ENCODE measurements at regions not wholly inside any gene's neighbourhood (a gene's known extent, or its start where the extent isn't known, plus 50 kb on each side); places are given as distances from the start of the nearest gene placed in this dataset.

- no peaks in the 10 kb centered on the region for H3K9me3 Mint-ChIP-seq
Observed at GRCh38 chr6:137311940-137312339, 92.8 kb upstream of the IFNGR1 start.

DNA sequence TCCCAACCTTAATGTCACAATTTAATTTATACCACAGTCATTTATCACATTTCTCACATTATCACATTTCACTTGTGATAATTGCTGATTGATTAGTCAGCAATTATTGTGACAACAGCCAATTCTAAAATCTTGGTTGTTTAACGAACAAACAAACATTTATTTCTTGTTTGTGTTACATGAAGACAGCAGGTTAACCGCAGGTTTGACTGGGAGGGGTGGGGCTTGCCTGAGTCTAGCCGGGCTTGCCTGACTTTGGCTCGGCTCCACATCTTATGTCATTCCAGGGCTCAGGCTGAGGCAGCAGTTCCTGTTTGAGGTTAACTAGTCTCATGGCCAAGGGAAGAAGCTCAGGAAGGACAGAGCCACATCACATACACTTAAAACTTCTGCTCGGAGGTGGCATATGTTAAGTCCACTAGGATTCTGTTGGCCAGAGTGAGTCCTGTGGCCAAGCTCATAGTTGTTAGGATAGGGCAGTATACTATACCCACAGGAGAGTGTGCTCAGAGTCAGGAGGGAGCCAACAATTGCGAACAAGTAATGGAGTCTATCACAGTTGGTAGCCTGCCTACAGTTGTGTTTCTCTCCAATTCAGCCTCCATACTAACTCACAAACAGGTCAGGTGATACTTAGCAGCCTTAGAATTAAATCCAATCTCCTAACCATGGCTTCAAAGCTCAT, 90.0 kb upstream of the IFNGR1 start:
- ChIA-PET CTCF (interaction anchor here (1.2 kb wide), 2 partner anchors 38 to 106 kb away, joined by 3 read pairs; no protein-coding TSS in a partner anchor), POLR2A (no interaction called here)
- peak; percentile 97 for ATAC-seq
- Mint-ChIP-seq H3K4me1 (peaks cover 30% of the 10 kb centered on the region), H3K27ac (peak overlapping the region; percentile 16; the same call in 1 of the 2 replicates), H3K27me3 (ENCODE audit: low read depth) (no peaks in the 10 kb centered on the region; the same call in 1 of the 2 replicates), H3K4me3 (no peak overlapping the region), H3K36me3 (peaks cover 12% of the 10 kb centered on the region; the same call in 1 of the 2 replicates), H3K9me3 (peaks cover 15% of the 10 kb centered on the region)
- DNase-seq (ENCODE audit: low spot score): peak; percentile 33
- TF ChIP-seq PRDM15 (CRISPR knock-in tag; IDR thresholded peaks at IDR 0.05): peak; percentile 46; the same call in 1 of the 2 replicates
- TF ChIP-seq, protein P1, sequence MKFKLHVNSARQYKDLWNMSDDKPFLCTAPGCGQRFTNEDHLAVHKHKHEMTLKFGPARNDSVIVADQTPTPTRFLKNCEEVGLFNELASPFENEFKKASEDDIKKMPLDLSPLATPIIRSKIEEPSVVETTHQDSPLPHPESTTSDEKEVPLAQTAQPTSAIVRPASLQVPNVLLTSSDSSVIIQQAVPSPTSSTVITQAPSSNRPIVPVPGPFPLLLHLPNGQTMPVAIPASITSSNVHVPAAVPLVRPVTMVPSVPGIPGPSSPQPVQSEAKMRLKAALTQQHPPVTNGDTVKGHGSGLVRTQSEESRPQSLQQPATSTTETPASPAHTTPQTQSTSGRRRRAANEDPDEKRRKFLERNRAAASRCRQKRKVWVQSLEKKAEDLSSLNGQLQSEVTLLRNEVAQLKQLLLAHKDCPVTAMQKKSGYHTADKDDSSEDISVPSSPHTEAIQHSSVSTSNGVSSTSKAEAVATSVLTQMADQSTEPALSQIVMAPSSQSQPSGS (CRISPR knock-in tag; IDR thresholded peaks at IDR 0.05; ENCODE audit: borderline replicate concordance, low read depth): no peak

More at GRCh38 chr6:137311940-137312339, 92.8 kb upstream of the IFNGR1 start:
- ATAC-seq: no peak
- Mint-ChIP-seq H3K4me3 (no peak overlapping the region), H3K27me3 (ENCODE audit: low read depth) (no peaks in the 10 kb centered on the region), H3K27ac (no peak overlapping the region), H3K36me3 (no peaks in the 10 kb centered on the region), H3K4me1 (peaks cover 39% of the 10 kb centered on the region)
- TF ChIP-seq NFATC4 (CRISPR knock-in tag; IDR thresholded peaks at IDR 0.05): no peak
- TF ChIP-seq SMAD4 (CRISPR knock-in tag; IDR thresholded peaks at IDR 0.05): no peak
- TF ChIP-seq ETV6 (CRISPR knock-in tag; IDR thresholded peaks at IDR 0.05): no peak
- ChIA-PET POLR2A (no interaction called here), CTCF (no interaction called here)
- DNase-seq (ENCODE audit: low spot score): no peak

DNA sequence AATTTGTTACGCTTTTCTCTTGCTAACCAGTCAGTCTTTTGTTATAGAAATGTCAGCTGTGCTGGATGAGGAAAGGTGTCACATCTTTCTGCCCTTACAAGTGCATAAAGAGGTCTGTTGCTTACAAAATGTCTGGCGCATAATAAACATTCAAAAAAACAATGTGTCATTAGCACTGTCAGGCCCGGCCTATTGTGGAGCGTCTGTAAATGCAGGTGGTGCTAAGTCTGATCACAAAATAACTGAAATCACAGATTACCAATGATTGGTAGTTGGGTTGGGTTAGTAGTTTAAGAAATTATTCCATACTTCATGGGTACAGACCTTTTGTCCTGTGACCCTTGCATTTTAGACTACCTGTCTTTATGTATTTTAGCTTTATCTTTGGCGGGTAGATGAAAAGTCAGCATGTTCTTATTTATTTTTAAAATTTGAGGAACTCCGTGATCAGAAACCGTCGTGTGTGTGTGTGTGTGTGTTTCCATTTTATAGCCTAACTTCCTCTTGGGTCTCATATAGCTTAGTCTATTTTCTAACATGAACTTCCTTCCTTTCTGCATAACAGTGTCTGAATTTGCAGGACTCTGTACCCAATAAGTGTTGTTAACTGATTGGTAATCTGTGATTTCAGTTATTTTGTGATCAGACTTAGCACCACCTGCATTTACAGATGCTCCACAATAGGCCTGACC, 88.1 kb upstream of the IFNGR1 start:
- Mint-ChIP-seq H3K27me3 (ENCODE audit: low read depth) (no peaks in the 10 kb centered on the region; the same call in 1 of the 2 replicates), H3K36me3 (peaks cover 12% of the 10 kb centered on the region; the same call in 1 of the 2 replicates), H3K4me3 (no peak overlapping the region), H3K9me3 (peaks cover 21% of the 10 kb centered on the region), H3K4me1 (peaks cover 25% of the 10 kb centered on the region), H3K27ac (no peak overlapping the region)
- DNase-seq (ENCODE audit: low spot score): no peak
- no peak for ATAC-seq
- CTCF ChIA-PET: interaction anchor here (1.5 kb wide), 1 partner anchor 10 kb away, joined by 4 read pairs; no protein-coding TSS in a partner anchor
- POLR2A ChIA-PET: interaction anchor here (1.0 kb wide), 1 partner anchor 17 kb away, joined by 3 read pairs; no protein-coding TSS in a partner anchor
- no peak for TF ChIP-seq ATF3 (CRISPR knock-in tag; conservative IDR thresholded peaks at IDR 0.05)
- TF ChIP-seq PREB (CRISPR knock-in tag; IDR thresholded peaks at IDR 0.05; ENCODE audit: borderline replicate concordance): no peak
- TF ChIP-seq, protein P2, sequence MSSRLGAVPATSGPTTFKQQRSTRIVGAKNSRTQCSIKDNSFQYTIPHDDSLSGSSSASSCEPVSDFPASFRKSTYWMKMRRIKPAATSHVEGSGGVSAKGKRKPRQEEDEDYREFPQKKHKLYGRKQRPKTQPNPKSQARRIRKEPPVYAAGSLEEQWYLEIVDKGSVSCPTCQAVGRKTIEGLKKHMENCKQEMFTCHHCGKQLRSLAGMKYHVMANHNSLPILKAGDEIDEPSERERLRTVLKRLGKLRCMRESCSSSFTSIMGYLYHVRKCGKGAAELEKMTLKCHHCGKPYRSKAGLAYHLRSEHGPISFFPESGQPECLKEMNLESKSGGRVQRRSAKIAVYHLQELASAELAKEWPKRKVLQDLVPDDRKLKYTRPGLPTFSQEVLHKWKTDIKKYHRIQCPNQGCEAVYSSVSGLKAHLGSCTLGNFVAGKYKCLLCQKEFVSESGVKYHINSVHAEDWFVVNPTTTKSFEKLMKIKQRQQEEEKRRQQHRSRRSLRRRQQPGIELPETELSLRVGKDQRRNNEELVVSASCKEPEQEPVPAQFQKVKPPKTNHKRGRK (CRISPR knock-in tag; IDR thresholded peaks at IDR 0.05; ENCODE audit: borderline replicate concordance): no peak
- TF ChIP-seq ZNF219 (CRISPR knock-in tag; IDR thresholded peaks at IDR 0.05; ENCODE audit: borderline replicate concordance): no peak
- no peak for TF ChIP-seq ARID4B (CRISPR knock-in tag; IDR thresholded peaks at IDR 0.05; ENCODE audit: borderline replicate concordance)
- no peak for TF ChIP-seq NR3C1 (CRISPR knock-in tag; conservative IDR thresholded peaks at IDR 0.05; ENCODE audit: low read depth)
- TF ChIP-seq, protein P3, sequence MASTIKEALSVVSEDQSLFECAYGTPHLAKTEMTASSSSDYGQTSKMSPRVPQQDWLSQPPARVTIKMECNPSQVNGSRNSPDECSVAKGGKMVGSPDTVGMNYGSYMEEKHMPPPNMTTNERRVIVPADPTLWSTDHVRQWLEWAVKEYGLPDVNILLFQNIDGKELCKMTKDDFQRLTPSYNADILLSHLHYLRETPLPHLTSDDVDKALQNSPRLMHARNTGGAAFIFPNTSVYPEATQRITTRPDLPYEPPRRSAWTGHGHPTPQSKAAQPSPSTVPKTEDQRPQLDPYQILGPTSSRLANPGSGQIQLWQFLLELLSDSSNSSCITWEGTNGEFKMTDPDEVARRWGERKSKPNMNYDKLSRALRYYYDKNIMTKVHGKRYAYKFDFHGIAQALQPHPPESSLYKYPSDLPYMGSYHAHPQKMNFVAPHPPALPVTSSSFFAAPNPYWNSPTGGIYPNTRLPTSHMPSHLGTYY (CRISPR knock-in tag; IDR thresholded peaks at IDR 0.05): no peak
- no peak for TF ChIP-seq CREM (CRISPR knock-in tag; IDR thresholded peaks at IDR 0.05)
- TF ChIP-seq ZNF671 (CRISPR knock-in tag; IDR thresholded peaks at IDR 0.05): no peak
- no peak for TF ChIP-seq TEAD1 (CRISPR knock-in tag; IDR thresholded peaks at IDR 0.05)
